ENCODE measurements at regions not wholly inside any gene's neighbourhood (a gene's known extent, or its start where the extent isn't known, plus 50 kb on each side); places are given as distances from the start of the nearest gene placed in this dataset.

DNA sequence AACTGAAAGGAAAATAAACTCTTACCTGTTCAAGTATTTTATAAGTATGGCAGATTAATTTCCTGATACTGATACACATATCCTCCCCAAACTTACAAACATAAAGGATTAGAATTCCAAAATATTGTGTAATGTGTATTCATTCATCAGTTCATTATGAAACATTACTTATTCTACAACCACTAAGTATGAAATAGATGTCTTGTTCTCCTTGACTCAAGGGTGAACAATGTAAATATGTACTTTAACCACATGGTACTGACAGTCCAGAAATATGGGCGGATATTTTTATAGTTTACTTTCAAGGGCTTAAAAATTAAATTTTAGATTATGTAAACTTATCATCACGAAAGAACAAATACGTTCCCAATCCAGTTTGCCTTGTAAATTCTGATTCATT lies 334.0 kb downstream of the LIG4 start:
- DNase-seq (ENCODE audit: low spot score) (no peak), ATAC-seq (no peak)
- intact Hi-C loops (cut with DNase I) = no loop called here

DNA sequence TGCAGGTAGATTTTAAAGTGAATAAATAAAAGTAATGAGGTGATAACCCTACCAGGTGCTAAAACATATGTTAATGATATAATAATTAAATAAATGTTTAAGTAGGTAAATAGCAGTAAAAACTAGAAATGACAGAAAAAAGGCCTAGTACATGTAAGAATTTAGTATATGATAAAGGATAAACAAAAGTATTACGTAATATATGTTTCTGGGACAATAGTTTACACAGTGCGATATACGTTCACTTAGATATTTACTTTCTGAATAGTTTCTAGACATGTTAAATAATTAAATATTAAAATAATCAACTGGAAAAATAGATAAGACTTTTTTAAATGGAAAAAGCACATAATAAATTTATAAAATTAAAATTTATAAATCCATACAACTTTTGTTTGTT lies 340.9 kb downstream of the LIG4 start:
- intact Hi-C loops (cut with DNase I) = no loop called here
- ATAC-seq (no peak), DNase-seq (ENCODE audit: low spot score) (no peak)

DNA sequence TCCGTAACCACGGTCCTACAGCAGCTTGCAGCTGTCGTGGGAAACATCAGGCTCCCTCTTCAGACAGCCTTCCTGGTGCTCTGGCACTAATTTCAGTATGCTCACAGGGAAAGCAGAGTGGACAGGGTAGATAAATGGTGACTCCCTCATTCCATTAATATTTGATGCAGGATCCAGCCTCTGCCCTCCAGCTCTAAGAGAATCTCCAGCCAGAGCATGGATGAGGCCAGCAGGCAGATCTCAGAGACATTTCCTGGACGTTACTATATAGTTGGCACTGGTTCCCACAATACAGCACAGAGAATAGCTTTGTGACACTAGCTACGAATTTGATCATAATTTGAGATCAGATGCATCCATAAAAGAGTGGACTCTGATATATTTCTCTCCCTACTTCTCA lies 341.4 kb downstream of the LIG4 start:
- intact Hi-C loops (cut with DNase I) = no loop called here

DNA sequence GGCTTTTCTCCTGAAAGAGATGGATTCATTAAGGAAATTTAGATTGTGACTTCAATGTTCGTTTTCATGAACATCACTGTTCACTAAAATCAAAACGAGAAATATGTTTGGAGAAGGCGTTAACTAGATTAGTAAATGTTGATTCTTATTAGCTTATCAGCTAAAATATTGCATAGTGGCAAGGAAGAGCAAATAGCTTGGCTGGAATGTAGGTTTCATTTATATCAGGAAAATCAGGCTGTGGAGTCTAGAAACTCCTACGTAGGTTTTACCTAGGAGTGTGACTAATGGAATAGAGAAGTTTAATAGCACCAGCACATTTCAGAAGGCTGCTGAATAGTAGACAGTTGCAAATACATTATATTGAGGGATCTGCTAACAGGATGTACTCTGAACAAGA lies 344.9 kb downstream of the LIG4 start:
- ATAC-seq = no peak
- intact Hi-C loops (cut with DNase I) = no loop called here
- no peak for DNase-seq (ENCODE audit: low spot score)

More for the DNA sequence above, 341.4 kb downstream of the LIG4 start:
- DNase-seq (ENCODE audit: low spot score) (no peak), ATAC-seq (no peak)

DNA sequence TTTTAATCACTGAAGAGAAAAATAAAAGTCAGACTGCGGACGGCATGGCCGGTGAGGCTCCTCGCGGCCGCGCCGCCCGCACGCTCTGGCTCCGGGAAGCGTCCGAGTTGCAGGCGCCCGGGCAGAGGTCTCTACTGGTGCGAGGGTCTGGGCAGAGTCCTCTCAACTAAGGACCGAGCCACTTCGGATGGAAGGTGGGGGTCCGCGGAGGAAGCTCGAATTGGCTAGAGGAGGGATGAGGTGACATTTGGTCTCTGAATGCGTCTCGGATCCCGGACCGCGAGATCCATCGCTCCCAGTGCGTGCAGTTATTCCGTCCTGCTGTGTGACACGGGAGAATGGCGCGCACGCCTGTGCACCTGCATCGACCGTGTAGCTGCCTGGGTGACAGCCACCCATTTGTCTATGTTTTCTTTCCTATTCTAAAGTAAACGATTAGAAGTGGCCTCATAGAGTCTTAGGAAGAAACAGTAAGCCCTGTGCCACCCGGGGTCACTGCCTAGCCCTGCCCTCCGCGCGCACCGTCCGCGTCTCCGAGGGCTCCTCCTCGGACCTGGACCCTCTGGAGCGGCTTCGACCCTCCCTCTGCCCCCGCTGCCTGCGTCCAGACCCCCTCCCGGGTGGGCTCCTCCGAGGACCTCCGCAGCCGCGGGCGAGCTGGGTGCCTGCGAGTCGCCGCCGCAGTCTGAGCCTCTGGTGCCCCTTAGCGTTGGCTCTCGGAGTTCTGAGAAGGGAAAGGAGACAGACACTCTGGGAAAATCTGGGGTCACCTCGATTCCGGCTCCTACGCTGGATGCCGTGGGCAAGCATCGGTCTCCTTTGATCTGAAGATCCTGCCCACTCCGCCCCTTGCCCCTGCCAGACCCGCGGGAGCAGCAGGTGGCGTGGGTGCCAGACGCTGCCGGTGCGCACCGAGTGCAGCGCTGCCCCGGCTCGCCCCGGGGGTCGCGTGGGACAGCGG lies 347.4 kb downstream of the LIG4 start:
- DNase-seq (ENCODE audit: low spot score) (no peak), ATAC-seq (peak; percentile 20)
- intact Hi-C loops (cut with DNase I) = no loop called here

DNA sequence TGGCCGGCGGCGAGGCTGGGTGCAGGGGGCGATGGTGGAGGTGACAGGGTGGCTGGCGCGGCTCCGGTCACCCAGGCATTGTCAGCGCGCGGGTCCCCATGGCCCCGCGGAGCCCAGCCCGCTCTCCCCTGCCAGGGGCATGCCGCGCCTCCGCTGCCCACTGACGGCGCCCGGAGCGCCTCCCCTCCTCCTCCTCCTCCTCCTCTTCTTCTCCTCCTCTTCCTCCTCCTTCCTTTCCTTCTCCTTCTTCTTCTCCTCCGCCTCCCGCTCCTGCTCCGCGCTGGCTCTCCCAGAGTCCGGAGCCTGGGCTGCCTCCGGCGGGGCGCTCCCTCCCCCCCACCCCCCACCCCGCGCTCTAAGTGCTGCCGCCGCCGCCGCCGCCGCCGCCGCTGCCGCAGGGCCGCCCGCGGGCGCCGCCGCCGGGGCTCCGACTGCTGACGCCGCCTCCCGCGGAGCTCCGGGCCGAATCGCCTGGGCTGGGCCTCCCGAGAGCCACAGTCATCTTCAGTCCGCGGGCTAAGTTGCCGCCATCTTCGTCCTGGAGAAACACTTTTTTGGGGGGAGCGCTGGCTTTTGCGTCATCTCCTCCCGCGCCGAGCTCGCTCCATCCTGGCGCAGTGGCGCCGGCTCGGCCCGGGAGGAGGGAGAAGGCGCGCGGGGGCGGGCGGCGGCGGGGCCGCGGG lies 348.3 kb downstream of the LIG4 start:
- DNase-seq (ENCODE audit: low spot score) (no peak), ATAC-seq (no peak)

DNA sequence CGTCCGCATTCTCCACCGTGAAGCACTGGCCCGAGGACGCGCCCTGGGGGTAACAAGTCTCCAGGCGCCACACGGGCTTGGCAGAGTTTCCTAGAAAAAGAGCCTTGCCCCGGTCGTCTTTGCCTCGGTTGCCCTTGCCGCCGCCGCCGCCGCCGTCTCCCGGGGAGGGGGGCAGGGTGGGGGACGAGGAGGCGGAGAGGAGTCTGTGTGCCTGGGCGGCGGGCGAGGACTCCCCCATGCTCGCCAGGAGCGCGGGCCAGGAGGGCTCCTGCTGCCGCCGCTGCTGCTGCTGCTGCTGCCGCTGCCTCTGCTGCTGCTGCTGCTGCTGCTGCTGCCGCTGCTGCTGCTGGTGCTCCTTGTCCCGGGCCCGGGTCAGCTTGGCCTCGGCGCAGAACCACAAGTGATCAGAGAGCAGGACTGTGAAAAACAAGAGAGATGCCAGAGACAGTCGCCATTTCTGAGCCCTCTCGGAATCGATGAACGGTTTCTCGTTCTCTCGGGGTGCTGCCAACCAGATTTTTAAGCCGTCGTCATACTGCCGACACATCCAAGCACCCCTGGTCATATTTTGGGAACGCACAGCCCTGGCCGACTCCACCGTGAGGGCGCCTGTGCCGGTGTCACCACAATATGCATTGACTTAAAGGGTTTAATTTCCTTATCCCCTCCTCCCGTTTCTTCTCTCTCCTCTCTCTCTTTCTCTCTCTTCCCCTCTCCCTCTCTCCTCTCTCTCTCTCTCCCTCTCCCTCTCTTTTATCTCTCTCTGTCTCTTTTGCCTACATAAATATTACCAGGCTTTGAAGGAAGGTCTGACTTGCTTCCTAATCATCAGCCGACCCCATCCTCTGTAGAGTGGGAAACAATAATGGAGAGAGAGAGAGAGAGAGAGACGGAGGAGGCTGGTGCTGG lies 349.1 kb downstream of the LIG4 start:
- no peak for ATAC-seq

More for the DNA sequence above, 348.3 kb downstream of the LIG4 start:
- intact Hi-C loops (cut with DNase I) = no loop called here

DNA sequence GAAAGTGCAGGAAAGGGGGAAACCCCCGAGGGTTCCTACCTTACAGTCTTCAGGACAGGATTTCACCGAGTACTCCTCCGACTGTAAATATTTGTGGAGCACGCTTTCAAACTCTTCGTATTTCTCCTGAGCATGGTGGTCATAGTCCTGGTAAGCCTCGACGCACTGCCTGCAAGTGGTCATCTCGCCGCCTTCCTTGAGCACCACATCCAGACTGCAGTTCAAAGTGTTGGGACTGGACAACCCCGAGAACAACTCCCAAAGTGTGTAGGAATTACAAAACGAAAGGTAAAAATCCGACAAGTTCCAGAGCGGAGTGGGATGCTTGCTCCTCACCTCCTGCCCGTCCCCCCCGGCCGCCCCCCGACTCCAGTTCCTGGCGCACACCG lies 349.7 kb downstream of the LIG4 start:
- ATAC-seq (no peak), DNase-seq (ENCODE audit: low spot score) (no peak)
- intact Hi-C loops (cut with DNase I) = no loop called here

More for the DNA sequence above, 349.1 kb downstream of the LIG4 start:
- intact Hi-C loops (cut with DNase I) = no loop called here
- DNase-seq (ENCODE audit: low spot score) = no peak

DNA sequence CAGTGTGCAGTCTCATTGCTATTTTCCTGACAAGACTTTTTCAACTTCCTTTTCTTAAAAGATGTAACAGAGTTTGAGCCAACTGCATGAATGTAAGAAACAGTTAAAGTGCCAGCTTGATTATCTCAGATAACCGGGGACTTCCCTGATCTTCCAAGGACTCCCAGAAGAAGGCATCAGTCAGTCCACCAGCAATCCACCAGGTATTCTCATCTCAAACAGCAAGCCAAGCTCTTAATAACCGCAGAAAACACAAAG lies 350.1 kb downstream of the LIG4 start:
- no peak for DNase-seq (ENCODE audit: low spot score)
- intact Hi-C loops (cut with DNase I) = no loop called here
- no peak for ATAC-seq

DNA sequence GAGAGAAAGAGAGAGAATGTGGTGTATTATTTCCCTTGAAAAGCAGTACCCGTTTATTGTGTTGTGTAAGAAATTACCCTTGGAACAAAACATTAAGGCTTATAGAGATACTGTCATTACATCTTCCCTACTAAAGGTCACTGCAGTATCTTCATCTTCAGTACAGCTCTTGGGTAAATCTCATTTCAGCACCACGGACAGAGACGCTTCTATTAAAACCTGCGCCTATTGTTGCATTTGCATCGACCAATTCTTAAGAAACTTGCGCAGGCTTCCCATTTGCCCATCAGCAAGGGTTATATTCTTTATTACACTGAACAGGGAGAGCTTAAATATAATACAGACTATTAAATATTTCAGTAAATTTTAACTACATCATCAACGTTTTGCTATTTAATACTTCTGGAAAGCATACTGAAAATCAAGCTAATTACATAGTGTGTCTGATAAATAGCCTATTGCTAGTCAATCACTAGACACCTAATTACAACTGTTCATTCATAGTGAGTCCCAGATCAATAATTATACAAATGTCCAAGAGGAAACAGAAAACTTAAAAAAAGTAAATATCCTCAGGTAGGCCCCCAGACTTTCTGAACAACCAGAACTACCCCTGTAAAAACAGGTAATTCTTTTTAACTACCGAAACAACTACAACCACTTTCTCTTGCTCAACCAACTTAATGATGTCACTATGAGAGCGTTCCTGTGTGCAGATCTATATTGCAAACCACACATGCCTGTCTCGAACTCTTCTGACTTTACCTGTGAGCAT lies 350.6 kb downstream of the LIG4 start:
- ATAC-seq (no peak), DNase-seq (ENCODE audit: low spot score) (no peak)
- intact Hi-C loops (cut with DNase I) = no loop called here

DNA sequence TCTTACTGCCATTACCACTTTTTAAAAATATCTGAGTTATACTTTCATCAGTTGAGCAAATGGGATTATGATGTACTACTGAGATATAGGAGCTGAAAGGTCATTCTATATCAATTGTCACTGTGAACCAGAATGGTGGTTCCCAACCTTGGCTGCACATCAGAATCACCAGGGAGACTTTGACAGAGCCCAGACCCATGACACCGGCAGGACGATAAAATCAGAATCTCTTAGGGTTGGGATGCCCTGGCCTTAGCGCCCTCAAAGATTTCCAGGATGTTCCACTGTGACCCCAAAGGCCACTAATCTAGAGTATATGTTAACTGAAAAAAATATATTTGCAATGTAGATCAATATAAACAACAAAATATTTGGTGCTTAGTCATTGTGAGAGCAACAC lies 355.1 kb downstream of the LIG4 start:
- DNase-seq (ENCODE audit: low spot score) (no peak), ATAC-seq (no peak)
- intact Hi-C loops (cut with DNase I) = no loop called here

DNA sequence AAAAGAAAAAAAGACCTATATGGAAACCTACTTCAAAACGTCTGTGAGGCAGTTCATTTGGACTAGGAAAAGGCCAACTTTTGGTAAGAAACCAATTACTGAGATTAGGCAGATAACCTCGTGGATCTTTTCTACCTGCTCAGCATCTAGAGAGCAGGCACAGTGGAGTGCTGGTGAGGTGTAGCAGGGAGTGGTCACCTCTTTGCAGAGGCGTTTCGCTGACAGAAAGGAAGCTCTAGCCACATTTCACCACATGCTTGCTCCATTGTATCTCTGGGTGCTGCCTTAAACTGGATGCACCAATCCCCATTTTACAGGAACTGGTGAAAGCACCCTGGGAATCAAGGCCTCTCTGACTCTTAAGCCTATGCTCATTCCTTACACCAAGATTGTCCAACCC lies 360.5 kb downstream of the LIG4 start:
- intact Hi-C loops (cut with DNase I) = no loop called here

DNA sequence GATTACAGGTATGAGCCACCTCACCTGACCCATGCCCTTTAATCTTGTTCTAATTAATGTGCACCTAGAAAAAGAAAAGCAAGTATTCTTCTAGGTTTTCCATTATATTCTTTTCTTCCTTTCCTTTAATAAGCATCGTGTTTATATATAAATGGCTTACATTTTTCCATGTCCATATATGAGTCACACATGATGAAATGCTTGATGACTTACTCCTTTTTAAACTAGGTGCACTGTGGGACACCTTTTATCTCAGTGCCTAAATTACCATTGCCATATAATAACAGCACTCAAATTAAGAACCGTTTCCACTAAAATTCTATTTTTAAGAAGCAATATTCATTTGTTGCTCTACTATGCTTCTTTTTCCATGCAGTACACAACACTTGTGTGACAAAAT lies 363.3 kb downstream of the LIG4 start:
- intact Hi-C loops (cut with DNase I) = no loop called here
- DNase-seq (ENCODE audit: low spot score) = no peak
- ATAC-seq = no peak

More for the DNA sequence above, 360.5 kb downstream of the LIG4 start:
- ATAC-seq (no peak), DNase-seq (ENCODE audit: low spot score) (no peak)

DNA sequence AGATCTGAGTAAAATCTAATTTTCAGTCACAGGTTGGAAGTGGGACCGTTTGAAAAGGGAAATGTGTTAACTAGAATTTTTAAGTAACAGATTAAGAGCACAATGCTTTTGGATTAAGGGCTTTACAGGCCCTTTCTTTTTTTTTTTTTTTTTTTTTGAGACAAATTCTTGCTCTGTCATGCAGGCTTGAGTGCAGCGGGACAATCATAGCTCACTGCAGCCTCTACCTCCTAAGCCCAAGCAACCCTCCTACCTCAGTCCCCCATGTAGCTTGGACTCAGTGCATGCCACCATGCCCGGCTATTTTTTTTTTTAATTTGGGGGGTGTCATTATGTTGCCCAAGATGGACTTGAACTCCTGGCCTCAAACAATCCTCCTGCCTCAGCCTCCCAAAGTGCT lies 363.7 kb downstream of the LIG4 start:
- DNase-seq (ENCODE audit: low spot score) (no peak), ATAC-seq (no peak)
- intact Hi-C loops (cut with DNase I) = no loop called here

DNA sequence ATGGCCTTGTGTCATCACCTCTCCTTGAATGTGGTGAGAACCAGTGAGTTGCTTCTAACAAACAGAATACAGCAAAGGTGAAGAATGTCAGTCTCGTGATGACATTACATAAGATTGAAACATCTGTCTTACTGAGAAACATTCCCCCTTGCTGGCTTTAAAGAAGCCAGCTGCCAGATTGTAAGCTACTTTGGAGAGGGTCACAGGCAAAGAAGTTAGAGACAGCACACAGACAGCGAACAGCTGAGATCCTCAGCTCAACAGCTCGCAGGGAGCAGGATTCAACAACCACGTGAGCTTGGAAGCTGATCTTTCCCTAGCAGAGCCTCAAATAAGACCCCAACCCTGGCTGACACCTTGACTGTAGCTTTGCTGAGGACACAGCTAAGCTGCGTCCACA lies 367.9 kb downstream of the LIG4 start:
- DNase-seq (ENCODE audit: low spot score) = no peak
- no peak for ATAC-seq
- intact Hi-C loops (cut with DNase I) = no loop called here

DNA sequence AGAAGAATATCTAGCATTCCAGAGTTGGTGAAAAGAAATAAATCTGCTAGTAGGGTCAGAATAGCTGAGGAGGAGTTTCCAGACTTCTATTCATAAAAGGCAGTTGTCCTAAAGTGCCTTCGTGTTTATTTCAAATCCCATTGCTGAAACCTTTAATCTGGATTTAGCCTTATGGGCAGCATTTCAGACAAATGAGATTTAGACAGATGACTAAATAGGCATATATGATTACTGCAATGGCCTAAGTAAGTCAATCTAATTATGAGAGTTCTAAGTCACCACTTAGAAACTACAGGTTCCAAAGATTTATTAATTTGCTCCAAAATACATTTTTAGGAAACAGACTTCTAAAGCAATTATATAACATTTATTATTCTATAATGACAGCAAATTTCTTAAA lies 368.7 kb downstream of the LIG4 start:
- DNase-seq (ENCODE audit: low spot score) = no peak
- intact Hi-C loops (cut with DNase I) = no loop called here
- no peak for ATAC-seq

DNA sequence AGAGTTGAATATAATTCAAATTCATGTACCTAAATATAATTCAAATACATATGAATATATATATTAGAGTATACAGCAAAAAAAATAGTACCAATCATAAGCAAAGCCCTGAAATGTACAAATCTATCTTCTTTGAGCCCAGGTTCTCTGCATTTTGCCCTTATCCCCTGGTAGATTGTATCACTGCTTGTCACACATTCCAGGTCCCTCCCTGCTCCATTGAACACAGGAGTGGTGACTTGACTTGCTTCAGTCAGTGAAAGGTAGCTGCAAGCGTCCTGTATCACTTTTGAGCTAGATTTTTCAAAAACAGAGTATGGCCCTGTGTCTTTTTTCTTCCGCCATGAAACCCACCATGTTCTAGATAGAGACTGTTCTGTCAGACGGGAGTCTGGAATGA lies 369.4 kb downstream of the LIG4 start:
- ATAC-seq = no peak
- no peak for DNase-seq (ENCODE audit: low spot score)
- intact Hi-C loops (cut with DNase I) = no loop called here

DNA sequence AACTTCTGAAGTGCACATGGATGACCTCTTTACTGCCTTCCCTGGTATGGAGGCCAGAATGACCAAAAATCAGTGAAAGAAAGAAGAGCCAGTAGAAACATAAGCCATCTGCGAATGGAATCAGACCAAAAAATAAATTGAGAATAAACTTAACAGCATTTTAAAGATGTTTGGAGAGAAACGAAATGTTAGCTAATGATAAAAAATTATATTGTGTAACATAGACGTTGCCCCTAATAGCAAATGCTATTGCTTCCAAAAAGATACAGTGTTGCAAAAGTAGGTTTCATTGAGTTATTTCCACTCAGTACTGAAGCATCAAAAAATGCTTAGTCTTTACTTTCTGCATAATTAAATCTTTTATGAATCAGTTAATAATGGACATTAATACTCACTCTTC lies 371.7 kb downstream of the LIG4 start:
- DNase-seq (ENCODE audit: low spot score) (no peak), ATAC-seq (no peak)

DNA sequence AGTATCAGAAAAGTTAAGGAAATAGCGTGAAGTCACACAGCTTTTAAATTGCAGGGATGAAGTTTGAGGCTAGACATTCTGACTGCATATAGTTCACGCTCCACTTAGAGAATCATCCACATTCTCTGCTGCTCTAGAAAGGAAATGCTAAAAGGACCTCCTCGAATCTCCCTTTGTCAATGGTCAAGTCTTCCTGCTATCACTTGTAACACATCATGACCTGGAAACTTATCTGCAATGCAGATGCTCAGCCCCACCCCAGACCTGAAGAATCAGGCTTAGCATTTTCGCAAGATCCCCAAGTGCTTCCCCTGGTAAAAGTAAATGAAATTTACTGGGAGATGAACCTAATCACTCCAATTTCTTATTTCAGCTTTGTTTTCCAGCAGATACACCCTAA lies 372.1 kb downstream of the LIG4 start:
- intact Hi-C loops (cut with DNase I) = no loop called here
- DNase-seq (ENCODE audit: low spot score) (no peak), ATAC-seq (no peak)

More for the DNA sequence above, 371.7 kb downstream of the LIG4 start:
- intact Hi-C loops (cut with DNase I) = no loop called here
